Ovary (tissue), 7 donors: ENCODE measurements at regions not wholly inside any gene's neighbourhood (a gene's known extent, or its start where the extent isn't known, plus 50 kb on each side); places are given as distances from the start of the nearest gene placed in this dataset.

Source experiments
- DNase-seq, 5 donors: peaks; one replicate each; pipeline ENCODE4 v3.0.0-alpha.2; 2019 to 2020
- H3K27ac ChIP-seq, 2 donors: fragments of 200-600 bp; one replicate each; pipeline versions ENCODE4 v1.5.1 to v1.8.0; 2019 to 2022
- H3K27me3 ChIP-seq: fragments of 200-600 bp; one replicate; pipeline ENCODE4 v1.8.0; 2022
- H3K36me3 ChIP-seq: fragments of 200-600 bp; sonication (generic); one replicate; pipeline ENCODE4 v1.5.1; 2019
- H3K4me1 ChIP-seq: one replicate; pipeline ENCODE4 v1.8.1; 2013; ENCODE audit warnings: mild to moderate bottlenecking, moderate library complexity; ENCODE audit not compliant: insufficient read depth
- H3K4me3 ChIP-seq: fragments of 200-600 bp; sonication (generic); one replicate; pipeline ENCODE4 v1.5.1; 2017
- H3K9me3 ChIP-seq, 2 donors: fragments of 200-600 bp in 1 of 2; sonication (generic) in 1 of 2; one replicate each; pipeline versions ENCODE4 v1.5.1 to v1.8.1; 2013 to 2019; ENCODE audit warnings: mild to moderate bottlenecking in 1 of 2, moderate library complexity in 1 of 2
- EP300 ChIP-seq: sonication (generic); formaldehyde crosslinking; IDR thresholded peaks from one replicate; pipeline ENCODE4 v1.6.1; 2017; ENCODE audit warnings: antibody characterized with exemption
- POLR2A ChIP-seq: fragments of 450-650 bp; IDR thresholded peaks from one replicate; pipeline ENCODE4 v1.6.1; 2017; ENCODE audit warnings: antibody characterized with exemption, mild to moderate bottlenecking, moderate library complexity
- WGBS, 3 donors: extraction: QIAGEN DNeasy Blood & Tissue Kit in 1 of 3; methylation state at CpG; one replicate each; pipeline versions ENCODE4 v1.1.5 to v1.1.7; 2013 to 2017; 5-methylcytosine and 5-hydroxymethylcytosine counted together
- intact Hi-C, 4 donors: fragments of 100-400 bp; cut with DNase I; formaldehyde crosslinking; loops; one replicate each; pipeline versions ENCODE4 v1.11.0 to v1.15.1; 2022 to 2023
- TF ChIP-seq, protein P1 (sequence below), 3 donors: fragments of 450-650 bp in 2 of 3; fragments of 200-600 bp in 1 of 3; IDR thresholded peaks; one replicate each; pipeline versions ENCODE4 v1.5.1 to v1.8.0; 2016 to 2022; ENCODE audit warnings: antibody characterized with exemption in 3 of 3, mild to moderate bottlenecking in 1 of 3
- donor health status: DM: no; HTN: no; CAD: no; lungs with moderate emphysema.
- donor health status: DM: no; HTN: no; CAD: no.
- donor health status: Bipolar disorder and iron deficiency.
- donor health status: DM: no; HTN: no; CAD: no.
- donor health status: DM: yes; HTN: yes; CAD: no.

GRCh38 chr2:55995902-55996301 lies 72.3 kb upstream of the EFEMP1 start:
- H3K27ac ChIP-seq, result no peak overlapping the region
- no peak overlapping the region for H3K4me3 ChIP-seq
- H3K9me3 ChIP-seq, result no peaks in the 10 kb centered on the region
- TF ChIP-seq POLR2A (no peak), EP300 (no peak)
- TF ChIP-seq, protein P1, sequence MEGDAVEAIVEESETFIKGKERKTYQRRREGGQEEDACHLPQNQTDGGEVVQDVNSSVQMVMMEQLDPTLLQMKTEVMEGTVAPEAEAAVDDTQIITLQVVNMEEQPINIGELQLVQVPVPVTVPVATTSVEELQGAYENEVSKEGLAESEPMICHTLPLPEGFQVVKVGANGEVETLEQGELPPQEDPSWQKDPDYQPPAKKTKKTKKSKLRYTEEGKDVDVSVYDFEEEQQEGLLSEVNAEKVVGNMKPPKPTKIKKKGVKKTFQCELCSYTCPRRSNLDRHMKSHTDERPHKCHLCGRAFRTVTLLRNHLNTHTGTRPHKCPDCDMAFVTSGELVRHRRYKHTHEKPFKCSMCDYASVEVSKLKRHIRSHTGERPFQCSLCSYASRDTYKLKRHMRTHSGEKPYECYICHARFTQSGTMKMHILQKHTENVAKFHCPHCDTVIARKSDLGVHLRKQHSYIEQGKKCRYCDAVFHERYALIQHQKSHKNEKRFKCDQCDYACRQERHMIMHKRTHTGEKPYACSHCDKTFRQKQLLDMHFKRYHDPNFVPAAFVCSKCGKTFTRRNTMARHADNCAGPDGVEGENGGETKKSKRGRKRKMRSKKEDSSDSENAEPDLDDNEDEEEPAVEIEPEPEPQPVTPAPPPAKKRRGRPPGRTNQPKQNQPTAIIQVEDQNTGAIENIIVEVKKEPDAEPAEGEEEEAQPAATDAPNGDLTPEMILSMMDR (IDR thresholded peaks at IDR 0.05), result no peak
- no peaks in the 10 kb centered on the region for H3K27me3 ChIP-seq
- 89 to 96% (median 93%) methylated on average over 2 of the region's 2 CpGs for WGBS, 3 donors
- intact Hi-C loops, result no loop called here
- no peak for DNase-seq
- H3K4me1 ChIP-seq, result no peaks in the 10 kb centered on the region
- H3K36me3 ChIP-seq, result no peaks in the 10 kb centered on the region

DNA sequence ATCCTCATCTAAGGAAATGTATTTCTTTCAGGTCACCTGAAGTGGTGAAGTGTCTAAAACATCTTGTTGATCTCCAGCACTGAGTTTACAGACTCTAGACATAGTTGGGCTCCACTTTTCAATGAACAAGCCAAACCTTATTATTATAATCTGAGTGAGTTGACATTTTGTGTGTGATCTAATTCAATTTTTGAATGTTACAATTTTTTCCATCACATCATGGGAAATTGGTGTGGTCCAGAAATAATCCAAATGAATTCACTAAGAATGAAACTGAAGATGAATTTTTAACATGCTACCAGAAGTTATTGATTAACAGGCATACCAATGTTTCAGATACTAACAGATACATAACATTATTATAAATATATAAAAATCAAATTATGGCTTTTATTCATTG lies 75.6 kb upstream of the EFEMP1 start:
- Histone ChIP-seq H3K9me3 (no peaks in the 10 kb centered on the region), H3K4me3 (no peak overlapping the region), H3K27me3 (no peaks in the 10 kb centered on the region), H3K27ac (no peak overlapping the region), H3K36me3 (no peaks in the 10 kb centered on the region), H3K4me1 (no peaks in the 10 kb centered on the region)
- DNase-seq, result no peak
- intact Hi-C loops, result no loop called here
- TF ChIP-seq POLR2A (no peak), EP300 (no peak)
- TF ChIP-seq, protein P1 (IDR thresholded peaks at IDR 0.05), result no peak

GRCh38 chr2:55999790-56000189 lies 76.2 kb upstream of the EFEMP1 start:
- no peak overlapping the region for H3K4me3 ChIP-seq
- intact Hi-C loops, result loop anchor here in 1 of 4 donors (10.0 kb wide), 1 partner anchor 235 kb away; no protein-coding TSS in a partner anchor
- H3K36me3 ChIP-seq, result no peaks in the 10 kb centered on the region
- TF ChIP-seq POLR2A, result no peak
- no peak for TF ChIP-seq EP300
- TF ChIP-seq, protein P1 (IDR thresholded peaks at IDR 0.05), result no peak
- H3K9me3 ChIP-seq, result no peaks in the 10 kb centered on the region
- WGBS, 3 donors, result 17 to 34% (median 26%) methylated on average over 2 of the region's 2 CpGs
- no peak overlapping the region for H3K27ac ChIP-seq
- no peaks in the 10 kb centered on the region for H3K4me1 ChIP-seq
- DNase-seq, result no peak
- no peaks in the 10 kb centered on the region for H3K27me3 ChIP-seq

DNA sequence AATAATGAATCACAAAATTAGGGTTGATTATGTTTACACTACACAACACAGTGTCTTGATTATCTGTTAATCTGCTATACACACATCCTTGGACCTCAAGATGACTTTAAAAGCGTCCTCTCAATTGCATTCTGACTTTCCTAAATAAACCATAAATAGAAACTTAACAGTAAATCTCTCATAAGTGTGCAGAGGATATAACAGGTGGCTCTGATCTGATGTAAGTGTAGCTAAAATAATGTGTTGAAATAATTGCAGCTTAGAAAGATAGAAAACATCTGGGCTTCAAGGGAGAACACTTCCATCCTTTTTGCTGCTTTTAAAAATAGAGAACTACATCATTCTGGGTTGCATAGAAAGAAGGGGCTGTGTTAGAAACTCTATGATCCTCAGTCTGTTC lies 78.4 kb upstream of the EFEMP1 start:
- H3K4me1 ChIP-seq, result no peaks in the 10 kb centered on the region
- intact Hi-C loops, result loop anchor here in 1 of 4 donors (10.0 kb wide), 1 partner anchor 237 kb away; no protein-coding TSS in a partner anchor
- 11 to 24% (median 17%) methylated on average over 1 of the region's 1 CpG for WGBS, 3 donors

More for the DNA sequence above, 78.4 kb upstream of the EFEMP1 start:
- TF ChIP-seq, protein P1 (IDR thresholded peaks at IDR 0.05), result no peak
- no peak for TF ChIP-seq EP300
- no peak for TF ChIP-seq POLR2A
- Histone ChIP-seq H3K27me3 (no peaks in the 10 kb centered on the region), H3K36me3 (no peaks in the 10 kb centered on the region), H3K9me3 (no peaks in the 10 kb centered on the region), H3K27ac (no peak overlapping the region), H3K4me3 (no peak overlapping the region)
- no peak for DNase-seq
